ENCODE measurements at regions not wholly inside any gene's neighbourhood (a gene's known extent, or its start where the extent isn't known, plus 50 kb on each side); places are given as distances from the start of the nearest gene placed in this dataset.
"Not testable (repeated sequence)": the region's sequence is repeated elsewhere in the genome, so short reads cannot be mapped to it uniquely, and the experiment has no call there.

- DNase-seq = no peak
Observed at GRCh38 chr7:41420421-41420820, 282.5 kb downstream of the INHBA start.

- DNase-seq = no peak
Observed at GRCh38 chr7:41418337-41418736, 284.6 kb downstream of the INHBA start.

- no peak for DNase-seq
Observed at GRCh38 chr7:41416208-41416595, 286.7 kb downstream of the INHBA start.

- DNase-seq = no peak
Observed at GRCh38 chr7:41415471-41416207, 287.3 kb downstream of the INHBA start.

GRCh38 chr7:41415051-41415450 is 287.8 kb downstream of the INHBA start:
- no peak for DNase-seq

GRCh38 chr7:41404375-41405074 is 298.4 kb downstream of the INHBA start:
- DNase-seq = no peak

- no peak for DNase-seq
Observed at GRCh38 chr7:41403291-41403690, 299.6 kb downstream of the INHBA start.

- no peak for DNase-seq
Observed at GRCh38 chr7:41401833-41402232, 301.1 kb downstream of the INHBA start.

- no peak for DNase-seq
Observed at GRCh38 chr7:41399171-41399570, 303.7 kb downstream of the INHBA start.

- no peak for DNase-seq
Observed at GRCh38 chr7:41391818-41392217, 311.1 kb downstream of the INHBA start.

- DNase-seq = not testable (repeated sequence)
Observed at GRCh38 chr7:41388933-41389332, 314.0 kb downstream of the INHBA start.

GRCh38 chr7:41385996-41386395 is 316.9 kb downstream of the INHBA start:
- no peak for DNase-seq

- no peak for DNase-seq
Observed at GRCh38 chr7:41384418-41384817, 318.5 kb downstream of the INHBA start.

- no peak for DNase-seq
Observed at GRCh38 chr7:41383596-41383995, 319.3 kb downstream of the INHBA start.

- DNase-seq = no peak
Observed at GRCh38 chr7:41378156-41378555, 324.7 kb downstream of the INHBA start.

GRCh38 chr7:41375582-41375981 is 327.3 kb downstream of the INHBA start:
- no peak for DNase-seq

GRCh38 chr7:41374150-41374848 is 328.6 kb downstream of the INHBA start:
- no peak for DNase-seq

- no peak for DNase-seq
Observed at GRCh38 chr7:41367967-41368882, 334.7 kb downstream of the INHBA start.

GRCh38 chr7:41351091-41351490 is 351.8 kb downstream of the INHBA start:
- DNase-seq = no peak

- DNase-seq = no peak
Observed at GRCh38 chr7:41346878-41347277, 356.0 kb downstream of the INHBA start.

GRCh38 chr7:41339913-41340676 is 362.8 kb downstream of the INHBA start:
- no peak for DNase-seq

- DNase-seq = no peak
Observed at GRCh38 chr7:41336981-41337380, 365.9 kb downstream of the INHBA start.

Measured in NCI-H1694 treated with DMSO at 0.1 percent for 48 hours (cell line).